DND-41 (cell line): ENCODE measurements at regions not wholly inside any gene's neighbourhood (a gene's known extent, or its start where the extent isn't known, plus 50 kb on each side); places are given as distances from the start of the nearest gene placed in this dataset.

Source experiments
- ATAC-seq: fragments of 200-7000 bp; cut with Tn5 transposase; 3 replicates; pipeline ENCODE4 v1.9.1; 2021; ENCODE audit warnings: low read depth; ENCODE audit not compliant: insufficient read depth
- DNase-seq: peaks from one replicate; pipeline ENCODE4 v3.0.0-alpha.2; 2020
- H2AFZ ChIP-seq: 2 replicates; pipeline ENCODE4 v1.6.0; 2012; ENCODE audit warnings: low read depth, low read length
- H3K27ac ChIP-seq: 2 replicates; pipeline ENCODE4 v1.5.1; 2012; ENCODE audit warnings: low read length, inconsistent platforms
- H3K27me3 ChIP-seq: fragments of 200-600 bp; sonication (generic); 2 replicates; pipeline ENCODE4 v1.6.0; 2012; ENCODE audit warnings: low read length, mild to moderate bottlenecking, inconsistent platforms; ENCODE audit not compliant: insufficient read depth, poor library complexity
- H3K36me3 ChIP-seq: 2 replicates; pipeline ENCODE4 v1.5.1; 2012; ENCODE audit warnings: low read length, inconsistent platforms; ENCODE audit not compliant: insufficient read depth
- H3K4me1 ChIP-seq: 2 replicates; pipeline ENCODE4 v1.5.1; 2012; ENCODE audit warnings: mild to moderate bottlenecking, low read length; ENCODE audit not compliant: insufficient read depth
- H3K4me2 ChIP-seq: 2 replicates; pipeline ENCODE4 v1.6.0; 2012; ENCODE audit warnings: mild to moderate bottlenecking, moderate library complexity, low read length, inconsistent platforms; ENCODE audit not compliant: insufficient read depth
- H3K4me3 ChIP-seq, 2 experiments: fragments of 200-600 bp in 1 of 2; shearing (Covaris generic) in 1 of 2; 2 replicates each; pipeline ENCODE4 v1.5.1; 2012 to 2016; ENCODE audit warnings: inconsistent platforms in 2 of 2, low read length in 2 of 2, mild to moderate bottlenecking in 2 of 2, low read depth in 1 of 2, moderate library complexity in 1 of 2
- H3K79me2 ChIP-seq: 2 replicates; pipeline ENCODE4 v1.6.0; 2012; ENCODE audit warnings: low read length, inconsistent platforms; ENCODE audit not compliant: insufficient read depth
- H3K9ac ChIP-seq: 2 replicates; pipeline ENCODE4 v1.6.0; 2012; ENCODE audit warnings: low read depth, mild to moderate bottlenecking, inconsistent platforms, low read length, moderate library complexity
- H3K9me3 ChIP-seq: 2 replicates; pipeline ENCODE4 v1.5.1; 2012; ENCODE audit warnings: low read length, moderate library complexity, mild to moderate bottlenecking, inconsistent platforms; ENCODE audit not compliant: insufficient read depth, severe bottlenecking
- H4K20me1 ChIP-seq: 2 replicates; pipeline ENCODE4 v1.6.0; 2012; ENCODE audit warnings: low read length; ENCODE audit not compliant: insufficient read depth
- CTCF ChIP-seq: IDR thresholded peaks from 2 replicates; pipeline ENCODE4 v1.5.1; 2012; ENCODE audit warnings: borderline replicate concordance, low read length, moderate library complexity, mild to moderate bottlenecking; ENCODE audit not compliant: poor library complexity, severe bottlenecking; ENCODE audit errors: extremely low read depth
- EZH2 ChIP-seq: IDR thresholded peaks from 3 replicates; pipeline ENCODE4 v1.6.1; 2012; ENCODE audit warnings: borderline replicate concordance, low read depth, mild to moderate bottlenecking, moderate library complexity, low read length, inconsistent platforms; ENCODE audit not compliant: severe bottlenecking

DNA sequence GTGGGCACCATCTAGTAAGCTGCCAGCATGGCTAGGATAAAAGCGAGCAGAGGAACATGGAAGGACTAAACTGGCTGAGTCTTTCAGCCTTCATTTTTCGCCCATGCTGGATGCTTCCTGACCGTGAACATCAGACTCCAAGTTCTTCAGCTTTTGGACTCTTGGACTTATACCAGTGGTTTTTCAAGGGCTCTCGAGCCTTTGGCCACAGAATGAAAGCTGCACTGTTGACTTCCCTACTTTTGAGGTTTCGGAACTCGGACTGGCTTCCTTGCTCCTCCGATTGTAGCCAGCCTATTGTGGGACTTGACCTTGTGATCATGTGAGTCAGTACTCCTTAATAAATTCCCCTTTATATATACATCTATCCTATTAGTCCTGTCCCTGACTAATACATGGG is 785.1 kb upstream of the SLITRK6 start:
- H3K9ac ChIP-seq: no peak overlapping the region
- H3K4me3 ChIP-seq: no peak overlapping the region
- ATAC-seq: no peak
- no peak overlapping the region for H3K4me2 ChIP-seq
- no peaks in the 10 kb centered on the region for H3K9me3 ChIP-seq
- no peaks in the 10 kb centered on the region for H3K27me3 ChIP-seq
- no peaks in the 10 kb centered on the region for H3K79me2 ChIP-seq
- DNase-seq: no peak
- no peaks in the 10 kb centered on the region for H3K36me3 ChIP-seq
- no peak overlapping the region for H3K27ac ChIP-seq
- no peak overlapping the region for H2AFZ ChIP-seq
- no peak for TF ChIP-seq CTCF
- TF ChIP-seq EZH2: no peak
- H3K4me1 ChIP-seq: no peaks in the 10 kb centered on the region
- H4K20me1 ChIP-seq: no peaks in the 10 kb centered on the region

DNA sequence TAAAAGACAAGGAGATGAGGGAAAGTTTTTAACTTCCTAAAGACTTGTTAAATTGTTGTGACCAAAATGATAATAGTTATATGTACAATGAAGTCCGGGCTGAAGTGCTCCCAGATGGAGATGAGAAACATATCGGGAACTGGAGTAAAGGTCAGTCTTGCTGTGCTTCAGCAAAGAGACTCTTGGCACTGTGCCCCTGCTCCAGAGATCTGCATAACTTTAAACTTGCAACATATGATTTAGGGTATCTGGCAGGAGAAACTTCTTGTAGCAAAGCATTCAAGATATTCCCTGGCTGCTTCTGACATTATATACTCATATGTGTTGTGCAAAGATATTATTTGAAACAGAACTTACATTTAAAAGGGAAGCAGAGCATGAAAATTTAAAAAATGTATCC is 786.6 kb upstream of the SLITRK6 start:
- H3K9ac ChIP-seq: no peak overlapping the region
- no peak overlapping the region for H2AFZ ChIP-seq
- TF ChIP-seq EZH2 (no peak), CTCF (no peak)
- H3K27me3 ChIP-seq: no peaks in the 10 kb centered on the region
- H3K4me3 ChIP-seq: no peak overlapping the region
- no peak overlapping the region for H3K4me2 ChIP-seq
- ATAC-seq (no peak), DNase-seq (no peak)
- H3K79me2 ChIP-seq: no peaks in the 10 kb centered on the region
- no peaks in the 10 kb centered on the region for H3K9me3 ChIP-seq
- H3K27ac ChIP-seq: no peak overlapping the region
- H3K36me3 ChIP-seq: no peaks in the 10 kb centered on the region
- no peaks in the 10 kb centered on the region for H4K20me1 ChIP-seq
- no peaks in the 10 kb centered on the region for H3K4me1 ChIP-seq

- no peak for TF ChIP-seq CTCF
- H3K4me2 ChIP-seq: no peak overlapping the region
- H3K79me2 ChIP-seq: no peaks in the 10 kb centered on the region
- H3K27me3 ChIP-seq: no peaks in the 10 kb centered on the region
- H4K20me1 ChIP-seq: no peaks in the 10 kb centered on the region
- ATAC-seq (no peak), DNase-seq (no peak)
- no peak overlapping the region for H2AFZ ChIP-seq
- H3K27ac ChIP-seq: no peak overlapping the region
- no peaks in the 10 kb centered on the region for H3K4me1 ChIP-seq
- H3K9me3 ChIP-seq: no peaks in the 10 kb centered on the region
- no peak overlapping the region for H3K9ac ChIP-seq
- no peaks in the 10 kb centered on the region for H3K36me3 ChIP-seq
- H3K4me3 ChIP-seq: no peak overlapping the region
Measured at GRCh38 chr13:86591862-86592261, 792.6 kb upstream of the SLITRK6 start.

DNA sequence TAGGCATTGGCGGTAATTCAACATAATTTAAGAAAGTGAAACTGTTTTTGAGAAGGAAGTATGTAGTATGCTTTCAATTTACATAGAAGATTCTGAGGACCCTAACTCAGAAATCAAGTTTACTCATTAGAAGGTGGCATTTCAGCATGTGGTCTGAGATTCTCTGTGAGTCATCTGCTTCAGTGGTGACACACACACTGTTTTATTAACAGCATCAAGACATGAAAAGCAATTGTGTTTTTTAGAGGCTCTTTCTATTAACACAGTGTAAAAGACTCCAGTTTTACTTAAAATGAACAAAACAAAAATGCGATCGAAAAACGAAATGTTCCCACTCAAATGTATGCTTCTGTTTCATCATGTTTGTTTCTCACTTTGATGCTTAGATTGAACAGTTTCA is 802.1 kb upstream of the SLITRK6 start:
- Histone ChIP-seq H3K4me2 (no peak overlapping the region), H3K36me3 (no peaks in the 10 kb centered on the region), H2AFZ (no peak overlapping the region), H3K4me1 (no peaks in the 10 kb centered on the region), H4K20me1 (no peaks in the 10 kb centered on the region), H3K9me3 (no peaks in the 10 kb centered on the region), H3K27ac (no peak overlapping the region), H3K9ac (no peak overlapping the region), H3K79me2 (no peaks in the 10 kb centered on the region), H3K27me3 (no peaks in the 10 kb centered on the region), H3K4me3 (no peak overlapping the region)
- no peak for ATAC-seq
- TF ChIP-seq EZH2 (no peak), CTCF (no peak)
- no peak for DNase-seq
